VCaP (cell line): ENCODE measurements at regions not wholly inside any gene's neighbourhood (a gene's known extent, or its start where the extent isn't known, plus 50 kb on each side); places are given as distances from the start of the nearest gene placed in this dataset.

Experiments
- H3K27ac ChIP-seq: fragments of 450-650 bp; 2 replicates; pipeline ENCODE4 v1.5.1; 2017
- CTCF ChIP-seq: fragments of 450-650 bp; conservative IDR thresholded peaks from 2 replicates; pipeline ENCODE4 v1.5.1; 2017; ENCODE audit warnings: mild to moderate bottlenecking, moderate library complexity

- TF ChIP-seq CTCF = no peak
- H3K27ac ChIP-seq = no peak overlapping the region
These were observed 211.2 kb upstream of the GPR26 start for GRCh38 chr10:123454987-123455386.

GRCh38 chr10:123455861-123456260, 210.3 kb upstream of the GPR26 start:
- H3K27ac ChIP-seq = no peak overlapping the region
- no peak for TF ChIP-seq CTCF

DNA sequence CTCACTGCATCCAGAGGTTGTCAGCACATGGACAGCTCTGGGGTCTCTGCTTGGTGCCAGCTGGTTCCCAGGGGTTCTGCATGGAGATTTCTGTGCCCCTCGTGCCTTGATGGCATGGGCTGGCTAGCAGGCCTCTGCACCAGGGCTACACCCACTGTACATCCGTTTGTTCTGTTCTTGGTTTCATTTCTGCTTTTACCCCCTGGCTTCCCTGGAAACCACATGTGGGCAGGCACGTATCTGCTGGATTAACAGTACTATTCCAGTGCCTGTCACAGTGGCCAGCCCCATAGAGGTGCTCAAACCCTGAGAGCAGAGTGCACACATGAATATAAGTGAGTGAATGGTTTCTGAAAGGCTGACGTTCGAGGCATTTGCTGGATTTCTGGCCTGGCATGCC, 207.2 kb upstream of the GPR26 start:
- H3K27ac ChIP-seq = no peak overlapping the region
- TF ChIP-seq CTCF = no peak

- H3K27ac ChIP-seq = no peak overlapping the region
- no peak for TF ChIP-seq CTCF
These were observed 206.6 kb upstream of the GPR26 start for GRCh38 chr10:123459371-123460091.

DNA sequence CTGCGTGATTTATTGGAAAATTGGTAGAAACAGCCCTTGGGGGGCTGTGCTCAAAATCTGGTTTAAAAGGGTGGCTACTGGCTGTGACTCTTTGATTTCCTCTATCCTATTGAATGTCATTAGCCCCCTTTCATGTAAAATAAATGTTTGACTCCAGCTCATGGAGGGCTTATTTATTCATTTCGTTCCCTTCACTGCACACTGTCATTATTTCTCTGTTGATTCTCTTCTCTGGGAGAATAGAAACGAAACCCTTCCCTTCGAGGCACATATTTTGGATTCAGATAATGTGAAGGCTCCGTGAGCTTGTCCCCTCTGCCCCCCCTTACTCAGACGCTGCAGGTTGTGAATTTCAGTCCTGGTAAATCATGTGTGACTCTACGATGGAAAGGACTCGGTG, 203.9 kb upstream of the GPR26 start:
- no peak for TF ChIP-seq CTCF
- no peak overlapping the region for H3K27ac ChIP-seq

GRCh38 chr10:123462756-123463155, 203.4 kb upstream of the GPR26 start:
- no peak overlapping the region for H3K27ac ChIP-seq

DNA sequence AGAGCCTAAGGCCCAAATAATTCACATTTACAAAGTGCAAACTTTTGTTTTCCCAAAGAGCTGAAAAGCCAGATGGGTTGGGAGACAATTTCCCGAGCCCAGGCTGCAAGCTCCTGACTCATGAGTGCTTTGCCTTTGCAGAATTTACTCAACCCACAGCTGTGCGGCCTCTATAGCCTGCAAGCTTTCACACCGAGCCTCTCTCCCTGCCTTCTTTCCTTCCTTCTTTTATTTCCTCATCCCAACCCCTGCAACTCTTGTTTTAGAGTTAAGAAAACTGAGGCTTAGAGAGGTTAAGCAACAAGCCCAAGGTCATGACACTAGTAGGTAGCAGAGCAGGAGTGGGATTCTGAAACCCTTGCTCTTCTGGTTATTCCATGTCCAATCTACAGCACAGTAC, 203.0 kb upstream of the GPR26 start:
- no peak overlapping the region for H3K27ac ChIP-seq
- no peak for TF ChIP-seq CTCF

More at GRCh38 chr10:123462756-123463155, 203.4 kb upstream of the GPR26 start:
- TF ChIP-seq CTCF = no peak
